Thyroid gland (tissue), 4 donors: ENCODE measurements at regions not wholly inside any gene's neighbourhood (a gene's known extent, or its start where the extent isn't known, plus 50 kb on each side); places are given as distances from the start of the nearest gene placed in this dataset.

Experiments used
- DNase-seq, 2 donors: peaks; one replicate each; pipeline ENCODE4 v3.0.0-alpha.2; 2019
- H3K27ac ChIP-seq, 3 donors: fragments of 200-600 bp; sonication (generic); 1 replicate in 2 of 3; 2 replicates in 1 of 3; pipeline ENCODE4 v1.5.1; 2016 to 2019; ENCODE audit warnings: mild to moderate bottlenecking in 1 of 3, moderate library complexity in 1 of 3
- H3K27me3 ChIP-seq: fragments of 200-600 bp; sonication (generic); one replicate; pipeline ENCODE4 v1.5.1; 2019
- H3K36me3 ChIP-seq, 2 donors: fragments of 200-600 bp; sonication (generic); one replicate each; pipeline ENCODE4 v1.5.1; 2016 to 2019
- H3K4me1 ChIP-seq, 2 donors: fragments of 200-600 bp; sonication (generic); one replicate each; pipeline ENCODE4 v1.5.1; 2017 to 2019
- H3K4me3 ChIP-seq, 3 donors: fragments of 200-600 bp; sonication (generic); replicated peaks in 1 of 3; 1 replicate in 2 of 3; 2 replicates in 1 of 3; pipeline ENCODE4 v1.5.1; 2016; ENCODE audit warnings: mild to moderate bottlenecking in 1 of 3
- H3K9me3 ChIP-seq: fragments of 200-600 bp; sonication (generic); one replicate; pipeline ENCODE4 v1.5.1; 2017
- CTCF ChIP-seq, 6 experiments: fragments of 200-600 bp in 3 of 6; fragments of 450-650 bp in 3 of 6; sonication (generic) in 3 of 6; IDR thresholded peaks; one replicate each; pipeline ENCODE4 v1.5.1; 2016 to 2019; ENCODE audit warnings: antibody characterized with exemption in 6 of 6, mild to moderate bottlenecking in 2 of 6, inconsistent platforms in 1 of 6, moderate library complexity in 1 of 6
- POLR2A ChIP-seq, 2 donors: fragments of 450-650 bp; IDR thresholded peaks; one replicate each; pipeline ENCODE4 v1.6.1; 2017; ENCODE audit warnings: antibody characterized with exemption in 2 of 2, mild to moderate bottlenecking in 2 of 2, moderate library complexity in 1 of 2
- WGBS, 2 donors: methylation state at CpG; one replicate each; pipeline ENCODE4 v1.1.5; 2017; 5-methylcytosine and 5-hydroxymethylcytosine counted together
- intact Hi-C: fragments of 100-400 bp; cut with DNase I; formaldehyde crosslinking; loops from one replicate; pipeline ENCODE4 v1.15.1; 2023

GRCh38 chr6:3630258-3630835 is 121.2 kb downstream of the PXDC1 start:
- Histone ChIP-seq H3K9me3 (no peaks in the 10 kb centered on the region), H3K27ac (no peak overlapping the region), H3K4me3 (no peak overlapping the region), H3K36me3 (no peaks in the 10 kb centered on the region), H3K4me1 (no peaks in the 10 kb centered on the region), H3K27me3 (no peaks in the 10 kb centered on the region)
- no peak for DNase-seq
- WGBS, 2 donors, result 89 to 94% methylated on average over 4 of the region's 4 CpGs
- intact Hi-C loops, result no loop called here
- TF ChIP-seq CTCF (IDR thresholded peaks at IDR 0.05) (no peak), POLR2A (IDR thresholded peaks at IDR 0.05) (no peak)

- DNase-seq, result no peak
- intact Hi-C loops, result no loop called here
- H3K36me3 ChIP-seq, result no peaks in the 10 kb centered on the region
- 70 to 71% methylated on average over 20 of the region's 20 CpGs for WGBS, 2 donors
- no peaks in the 10 kb centered on the region for H3K4me1 ChIP-seq
- no peak for TF ChIP-seq POLR2A (IDR thresholded peaks at IDR 0.05)
- no peak for TF ChIP-seq CTCF (IDR thresholded peaks at IDR 0.05)
- H3K9me3 ChIP-seq, result no peaks in the 10 kb centered on the region
- no peaks in the 10 kb centered on the region for H3K27me3 ChIP-seq
- H3K27ac ChIP-seq, result no peak overlapping the region
- no peak overlapping the region for H3K4me3 ChIP-seq
Measured at GRCh38 chr6:3627956-3628835, 123.3 kb downstream of the PXDC1 start.

GRCh38 chr6:3627501-3627900 is 124.0 kb downstream of the PXDC1 start:
- no peaks in the 10 kb centered on the region for H3K27me3 ChIP-seq
- H3K9me3 ChIP-seq, result no peaks in the 10 kb centered on the region
- no peaks in the 10 kb centered on the region for H3K36me3 ChIP-seq
- 71 to 74% methylated on average over 9 of the region's 9 CpGs for WGBS, 2 donors
- no peak overlapping the region for H3K4me3 ChIP-seq
- no peak for DNase-seq
- intact Hi-C loops, result no loop called here
- TF ChIP-seq POLR2A (IDR thresholded peaks at IDR 0.05) (no peak), CTCF (IDR thresholded peaks at IDR 0.05) (no peak)
- no peak overlapping the region for H3K27ac ChIP-seq
- no peaks in the 10 kb centered on the region for H3K4me1 ChIP-seq

- TF ChIP-seq POLR2A (IDR thresholded peaks at IDR 0.05), result no peak
- no peak for TF ChIP-seq CTCF (IDR thresholded peaks at IDR 0.05)
- Histone ChIP-seq H3K9me3 (no peaks in the 10 kb centered on the region), H3K36me3 (no peaks in the 10 kb centered on the region), H3K4me3 (no peak overlapping the region), H3K4me1 (no peaks in the 10 kb centered on the region), H3K27ac (no peak overlapping the region), H3K27me3 (no peaks in the 10 kb centered on the region)
- intact Hi-C loops, result no loop called here
- DNase-seq, result no peak
- WGBS, 2 donors, result 72 to 74% methylated on average over 14 of the region's 14 CpGs
Measured at GRCh38 chr6:3625980-3626563, 125.4 kb downstream of the PXDC1 start.
